NCI-H1092 treated with DMSO at 0.1 percent for 48 hours (cell line): ENCODE measurements at regions not wholly inside any gene's neighbourhood (a gene's known extent, or its start where the extent isn't known, plus 50 kb on each side); places are given as distances from the start of the nearest gene placed in this dataset.

ENCODE experiments used
- DNase-seq: peaks from one replicate; lab custom pipeline; 2025; lab: John Stamatoyannopoulos, UW

DNA sequence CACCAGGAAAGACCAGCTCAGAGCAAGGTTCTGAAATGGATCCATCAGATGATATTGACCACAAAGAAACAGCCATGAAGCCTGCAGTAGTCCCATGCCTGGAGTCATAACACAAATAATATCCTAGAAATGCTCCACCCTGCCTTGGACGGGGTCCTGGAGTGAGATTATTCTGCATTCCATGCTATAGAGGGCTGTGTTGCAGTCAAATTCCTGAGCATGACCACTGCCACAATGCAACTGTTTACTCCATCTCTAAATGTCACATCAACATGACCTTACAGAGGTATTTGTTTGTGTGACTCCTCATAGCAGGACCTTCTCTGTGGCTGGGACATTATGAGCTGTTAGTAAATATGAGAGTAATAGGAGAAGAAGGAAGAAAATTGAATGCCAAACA is 257.5 kb upstream of the TCF21 start:
- DNase-seq: no peak

DNA sequence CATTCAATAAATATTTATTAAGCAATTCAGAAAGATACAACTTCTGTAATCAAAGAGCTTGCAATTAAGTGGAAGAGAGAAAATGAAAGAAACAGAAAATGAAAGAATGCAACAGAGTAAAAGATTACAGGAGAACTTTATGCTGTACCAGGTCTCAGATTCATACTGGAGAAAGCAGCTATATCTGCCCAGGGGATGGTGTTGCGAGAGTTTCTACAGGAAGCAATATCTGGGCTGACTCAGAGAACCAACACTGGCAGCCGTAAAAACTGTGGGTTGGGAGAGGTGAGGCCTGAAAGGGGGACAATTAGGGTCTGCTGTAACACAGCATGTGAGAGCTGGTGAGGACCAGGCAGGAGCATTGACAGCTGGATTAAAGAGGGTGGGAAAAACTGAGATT is 256.7 kb upstream of the TCF21 start:
- no peak for DNase-seq

DNA sequence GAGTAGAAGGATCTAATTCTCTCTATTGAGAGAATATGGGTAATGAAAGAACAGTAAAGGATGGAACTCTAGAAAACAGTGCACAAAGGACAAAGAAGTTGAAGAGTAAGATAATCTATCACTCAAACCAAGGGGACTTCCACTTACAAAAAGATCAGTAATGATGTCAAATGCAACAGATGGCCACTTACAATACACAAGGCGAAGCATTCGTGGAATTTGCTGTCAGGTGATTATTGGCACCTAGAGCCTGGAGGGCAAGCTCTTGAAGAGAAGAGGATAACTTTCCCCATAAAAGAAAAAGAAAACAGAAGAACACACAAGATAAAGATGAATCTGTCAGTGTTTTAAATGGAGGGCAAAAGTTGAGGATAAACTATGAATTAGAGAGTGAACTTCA is 256.0 kb upstream of the TCF21 start:
- no peak for DNase-seq

DNA sequence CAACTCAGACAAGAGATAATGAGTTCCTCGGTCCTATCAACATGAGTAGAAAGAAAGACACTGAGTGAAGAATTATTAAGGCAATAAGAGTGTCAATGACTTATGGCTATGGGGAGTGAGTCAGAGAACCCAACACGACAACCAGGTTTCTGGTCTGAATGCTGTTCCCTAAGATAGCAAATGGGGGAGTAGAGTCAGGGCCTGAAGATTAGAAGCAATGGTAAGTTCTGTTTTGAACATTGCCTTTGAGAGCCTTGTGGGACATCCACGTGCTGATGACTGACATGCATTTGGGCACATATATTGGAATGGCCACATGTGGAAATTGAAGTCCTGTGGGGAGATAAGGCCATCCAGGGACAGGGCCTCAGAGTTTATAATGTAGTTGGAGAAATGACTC is 254.4 kb upstream of the TCF21 start:
- DNase-seq: no peak

DNA sequence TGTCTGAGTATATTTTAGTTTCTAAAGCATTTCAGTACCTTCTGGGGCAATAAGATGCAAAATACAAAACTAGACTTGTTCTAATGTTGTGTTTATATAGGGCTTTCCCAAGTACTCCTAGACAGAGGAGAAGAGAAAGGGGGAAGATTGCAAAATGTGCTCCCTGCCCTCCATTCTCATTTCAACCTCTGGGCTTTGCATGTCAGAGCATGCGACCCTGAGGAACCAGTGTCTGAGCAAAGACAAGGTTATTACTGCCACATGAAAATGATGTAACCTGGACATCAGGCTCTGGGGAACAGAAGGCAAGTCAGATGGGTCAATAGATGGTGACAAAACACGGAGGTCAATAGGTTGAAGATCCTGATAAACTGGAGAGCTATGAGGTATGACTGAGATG is 253.5 kb upstream of the TCF21 start:
- no peak for DNase-seq

DNA sequence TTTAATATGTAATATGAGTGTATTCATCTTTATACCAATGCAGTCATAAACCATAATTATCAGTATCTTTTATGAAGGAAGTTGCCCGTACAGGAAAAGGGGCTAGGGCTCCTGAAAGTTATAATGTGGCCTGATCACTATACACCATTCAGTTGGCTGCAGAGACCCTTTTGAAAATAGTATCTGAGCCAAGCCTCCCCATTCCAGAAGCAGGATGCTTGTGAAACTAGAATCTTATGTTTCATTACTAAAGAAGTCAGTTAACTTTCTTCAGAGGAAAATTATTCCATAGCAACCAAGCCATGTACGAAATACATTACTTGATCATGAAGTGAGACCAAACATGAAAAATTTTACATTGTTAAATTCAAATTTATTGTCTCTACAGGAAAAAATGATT is 251.5 kb upstream of the TCF21 start:
- no peak for DNase-seq

DNA sequence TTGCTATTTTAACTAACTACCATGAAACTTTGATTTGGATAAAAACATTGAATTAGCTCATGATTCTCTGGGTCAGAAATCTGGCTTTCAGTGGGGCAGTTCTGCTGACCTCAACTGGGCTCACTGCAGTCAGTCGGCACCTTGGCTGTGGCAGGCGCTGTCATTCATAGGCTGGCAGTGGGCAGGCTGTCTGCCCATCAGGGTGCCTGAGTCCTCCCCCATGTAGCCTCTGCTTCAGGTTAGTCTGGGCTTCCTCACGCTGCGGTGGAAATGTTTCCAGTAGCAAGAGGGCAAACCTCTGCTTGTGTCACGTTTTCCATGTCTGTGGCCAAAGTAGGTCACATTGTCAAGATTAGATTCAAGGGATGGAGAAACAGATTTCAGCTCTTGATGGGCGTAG is 251.0 kb upstream of the TCF21 start:
- DNase-seq: no peak

DNA sequence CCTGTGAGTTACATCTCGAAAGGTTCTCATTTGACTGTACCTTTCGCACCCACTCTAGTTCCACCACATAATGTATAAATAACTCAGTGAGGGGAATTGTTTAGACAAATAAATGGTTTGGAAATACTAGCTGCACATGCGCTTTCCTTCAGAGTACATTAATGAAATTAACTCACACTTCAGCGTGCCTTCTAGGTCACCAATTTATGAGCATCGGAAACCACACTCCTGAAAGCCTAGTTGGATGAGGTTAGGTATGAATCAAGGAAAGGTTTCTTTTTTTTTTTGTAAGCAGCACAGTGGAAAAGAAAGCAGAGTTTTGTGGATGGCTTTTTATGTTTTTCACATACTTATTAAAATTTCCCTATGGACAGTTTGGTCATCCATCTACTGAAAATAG is 247.8 kb upstream of the TCF21 start:
- DNase-seq: no peak

DNA sequence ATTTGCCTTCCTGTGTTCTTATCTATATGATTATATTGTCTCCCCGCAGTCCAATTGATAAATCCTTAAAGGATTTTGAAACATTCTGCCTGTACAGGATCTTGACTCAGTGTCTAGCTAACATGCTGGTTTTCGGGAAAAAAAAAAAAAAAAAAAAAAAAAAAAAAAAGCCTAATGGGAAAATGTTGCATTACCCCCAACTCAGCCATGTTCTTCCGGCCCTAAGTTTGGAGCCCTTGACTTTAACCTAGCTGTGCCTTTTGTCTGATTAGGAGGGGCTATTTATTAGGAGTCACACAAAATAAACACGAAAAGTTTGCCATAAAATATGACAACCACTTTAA is 244.4 kb upstream of the TCF21 start:
- no peak for DNase-seq

DNA sequence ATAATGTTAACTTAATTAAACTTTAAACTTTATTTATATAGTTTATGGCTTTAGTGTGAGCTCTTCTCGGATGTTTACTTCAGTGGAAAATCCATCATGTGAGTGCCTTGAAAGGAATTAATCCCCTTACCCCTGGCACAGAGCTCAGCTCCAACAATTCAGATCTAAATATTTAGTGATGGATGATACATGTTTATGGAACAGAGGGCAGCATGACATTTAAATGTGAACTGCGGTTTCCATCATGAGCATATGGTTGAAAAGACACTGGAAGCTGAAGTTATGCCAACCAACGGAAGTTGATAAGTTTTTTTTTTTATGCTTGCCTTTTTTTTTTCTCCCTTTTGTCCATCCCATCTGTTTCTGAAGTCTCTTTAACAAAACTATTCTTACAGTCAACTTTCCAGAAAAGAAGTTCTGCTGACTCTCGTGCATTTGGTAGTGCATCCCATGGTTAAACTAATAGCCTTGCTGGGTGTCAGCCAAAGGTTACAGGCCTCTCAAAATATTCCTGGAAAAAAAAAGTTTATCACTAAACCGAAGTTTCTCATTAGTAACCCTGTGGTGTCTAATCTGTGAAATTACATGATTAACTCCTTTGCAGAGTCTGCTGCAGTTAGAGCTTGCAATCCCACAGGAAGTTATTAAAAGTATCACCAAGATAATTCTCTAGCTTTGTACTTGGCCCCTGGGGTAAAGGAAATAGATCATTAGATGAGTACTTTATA is 243.9 kb upstream of the TCF21 start:
- no peak for DNase-seq

DNA sequence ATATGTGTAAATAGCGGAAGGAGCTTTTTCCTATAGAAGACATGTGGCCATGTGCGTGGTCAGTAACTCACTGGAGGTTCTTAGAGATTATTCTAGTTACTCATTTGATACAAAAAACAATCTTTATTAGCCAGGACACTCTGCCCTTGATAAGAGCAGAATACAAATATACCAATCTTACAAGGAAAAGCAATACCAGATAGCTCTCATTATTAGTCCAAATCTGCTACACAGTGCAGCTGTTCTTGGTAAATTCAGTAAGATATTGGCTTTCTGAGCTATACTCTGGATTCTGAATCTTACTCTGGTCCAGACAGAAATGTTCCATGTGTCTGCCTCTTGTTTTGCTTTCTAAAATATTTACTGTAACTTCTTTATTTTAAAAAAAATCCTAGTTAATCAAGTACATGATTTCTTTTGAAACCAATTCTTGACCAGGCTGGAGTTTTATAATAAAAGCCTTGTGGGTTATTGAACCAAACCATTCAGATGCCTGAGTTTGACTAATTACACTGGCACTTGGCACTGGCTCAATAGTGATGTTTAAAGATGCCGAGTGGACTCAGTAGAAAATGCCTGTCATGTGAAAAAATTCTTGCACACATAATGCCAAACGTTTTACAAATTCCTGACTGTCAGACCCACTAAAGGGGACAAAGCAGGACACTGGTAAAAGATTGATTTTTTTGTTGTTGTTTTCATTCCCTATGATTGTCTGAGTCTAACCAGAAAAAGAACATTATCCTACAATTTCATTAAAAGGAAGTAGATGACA is 242.8 kb upstream of the TCF21 start:
- no peak for DNase-seq

DNA sequence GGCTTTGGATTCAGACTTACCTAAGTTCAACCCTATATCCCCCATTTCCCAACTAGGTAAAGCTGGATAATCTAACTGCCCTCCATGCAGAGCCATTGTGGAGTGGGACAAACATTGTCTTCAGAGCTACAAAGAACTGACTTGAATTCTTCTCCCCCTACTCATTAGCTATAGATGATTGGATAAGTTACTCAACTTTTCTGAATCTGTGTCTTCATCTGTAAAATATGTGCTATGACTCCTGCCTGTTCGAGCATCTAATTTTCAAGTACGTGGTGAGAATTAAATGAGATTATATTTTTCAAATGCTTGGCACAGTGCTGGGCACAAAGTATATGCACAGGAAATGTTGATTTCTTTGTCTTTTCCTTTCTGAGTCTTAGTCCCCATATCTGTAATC is 240.3 kb upstream of the TCF21 start:
- DNase-seq: no peak

DNA sequence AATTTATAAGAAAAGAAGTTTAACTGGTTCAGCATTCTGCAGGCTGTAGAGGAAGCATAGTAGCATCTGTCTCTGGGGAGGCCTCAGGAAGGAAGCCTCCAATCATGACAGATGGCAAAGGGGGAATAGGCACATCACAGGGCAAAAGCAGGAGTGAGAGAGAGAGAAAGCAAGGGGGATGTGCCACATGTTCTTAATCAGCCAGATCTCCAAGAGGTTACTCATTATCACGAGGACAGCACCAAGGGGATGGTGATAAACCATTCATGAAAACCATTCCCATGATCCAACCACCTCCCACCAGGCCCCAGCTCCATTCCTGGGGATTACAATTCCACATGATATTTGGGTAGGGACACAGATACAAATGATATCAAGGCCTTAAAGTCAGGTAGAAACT is 217.5 kb upstream of the TCF21 start:
- DNase-seq: no peak

DNA sequence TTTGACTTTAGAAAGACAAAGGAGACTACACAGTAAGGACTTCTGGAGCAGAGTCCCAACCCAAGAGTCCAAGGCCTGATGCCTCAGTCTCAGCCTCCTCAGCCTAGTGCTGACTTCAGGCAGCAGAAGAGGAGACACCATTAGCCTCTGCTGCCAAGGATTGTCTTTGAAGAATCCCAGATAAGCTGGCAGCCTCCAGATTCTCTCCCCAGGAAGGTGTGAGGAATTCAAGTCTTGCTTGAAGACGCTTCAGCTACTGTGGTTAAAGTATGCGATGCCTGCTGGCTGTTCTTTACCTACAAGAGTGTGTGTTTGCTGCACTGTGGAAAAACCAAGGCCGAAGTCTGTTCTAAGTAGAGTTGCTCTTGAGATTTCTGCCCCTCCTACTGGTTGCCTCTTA is 215.9 kb upstream of the TCF21 start:
- DNase-seq: no peak

DNA sequence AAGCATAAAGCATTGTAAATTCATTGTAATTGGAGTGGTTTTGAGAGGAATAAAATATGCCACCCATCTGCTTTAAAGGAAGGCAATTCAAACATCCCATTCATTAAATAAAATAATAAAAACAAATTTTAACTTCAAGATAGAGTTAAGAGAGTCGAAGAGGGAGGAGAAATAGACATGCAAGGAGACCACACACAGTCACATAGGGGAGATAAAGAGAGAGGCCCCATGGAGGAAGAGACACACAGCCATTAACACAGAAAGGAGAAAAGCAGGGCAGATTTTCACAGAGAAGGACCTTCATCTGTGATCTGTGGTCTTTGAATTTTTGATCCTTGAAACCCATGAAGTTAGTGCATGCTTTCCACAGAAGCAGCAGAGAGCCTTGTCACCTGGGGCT is 214.3 kb upstream of the TCF21 start:
- DNase-seq: no peak

DNA sequence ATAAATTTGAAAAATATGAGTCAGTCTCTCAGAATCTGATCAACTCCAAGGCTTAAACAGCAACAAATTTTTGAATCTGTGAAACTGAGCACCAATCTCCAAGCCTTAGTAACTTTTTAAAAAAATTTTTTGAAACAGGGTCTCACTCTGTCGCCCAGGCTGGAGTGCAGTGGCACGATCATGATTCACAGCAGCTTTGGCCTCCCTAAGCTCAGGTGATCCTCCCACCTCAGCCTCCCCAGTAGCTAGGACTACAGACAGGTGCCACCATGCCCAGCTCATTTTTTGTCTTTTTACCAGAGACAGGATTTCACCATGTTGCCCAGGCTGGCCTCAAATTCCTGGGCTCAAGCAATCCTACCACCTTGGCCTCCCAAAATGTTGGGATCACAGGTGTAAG is 207.9 kb upstream of the TCF21 start:
- DNase-seq: no peak

DNA sequence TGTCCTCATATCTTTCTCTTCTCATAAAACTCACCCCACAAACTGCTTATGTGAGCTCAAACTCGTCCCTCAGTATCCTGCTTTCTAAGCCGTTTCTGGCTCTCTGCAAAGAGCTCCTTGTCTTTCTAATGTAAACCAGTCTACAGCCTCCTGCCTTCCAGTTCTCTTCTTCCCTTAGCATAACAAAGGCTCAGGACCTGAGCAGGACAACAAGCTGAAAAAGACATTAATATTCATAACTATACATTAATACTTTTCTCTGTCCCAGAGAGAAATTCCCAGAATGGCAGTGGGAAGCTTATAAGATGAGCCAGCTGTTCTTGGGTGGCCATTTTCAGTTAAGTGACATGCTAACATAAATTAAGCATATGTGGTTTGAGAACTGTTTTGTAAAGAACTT is 207.0 kb upstream of the TCF21 start:
- DNase-seq: no peak

DNA sequence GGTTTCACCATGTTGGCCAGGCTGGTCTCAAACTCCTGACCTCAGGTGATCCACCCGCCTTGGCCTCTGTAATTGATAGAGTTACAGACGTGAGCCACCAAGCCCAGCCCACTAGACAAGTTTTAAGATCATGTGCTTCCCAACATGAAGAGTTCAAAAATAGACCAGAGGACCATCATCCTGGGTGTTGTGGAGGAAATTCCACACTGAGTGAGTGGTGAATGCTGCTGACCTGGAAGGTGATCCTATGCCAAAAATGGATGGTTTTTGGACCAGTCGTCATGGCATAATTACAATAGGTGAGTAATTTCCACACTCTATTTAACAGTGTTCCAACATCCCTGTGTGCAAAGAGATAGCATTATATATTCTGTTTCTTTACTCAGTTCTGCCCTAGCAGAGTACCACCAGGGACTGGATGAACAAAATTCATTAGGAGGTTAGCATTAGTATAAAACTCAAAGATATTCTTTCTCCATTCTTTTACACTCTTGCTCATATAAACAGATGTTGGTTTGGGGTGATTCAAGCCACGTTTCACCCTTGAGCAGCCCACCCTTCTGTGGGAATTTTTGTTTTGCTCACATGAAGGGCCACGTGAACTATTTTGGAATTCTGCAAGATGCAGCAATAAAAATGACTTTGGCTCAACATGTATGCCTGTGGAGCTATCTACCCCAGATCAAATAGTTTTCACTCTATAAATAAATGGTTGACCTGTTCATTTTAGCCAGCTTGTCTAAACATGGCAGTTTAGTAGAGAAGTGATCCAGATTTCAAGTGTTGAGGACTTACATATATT is 206.2 kb upstream of the TCF21 start:
- no peak for DNase-seq

DNA sequence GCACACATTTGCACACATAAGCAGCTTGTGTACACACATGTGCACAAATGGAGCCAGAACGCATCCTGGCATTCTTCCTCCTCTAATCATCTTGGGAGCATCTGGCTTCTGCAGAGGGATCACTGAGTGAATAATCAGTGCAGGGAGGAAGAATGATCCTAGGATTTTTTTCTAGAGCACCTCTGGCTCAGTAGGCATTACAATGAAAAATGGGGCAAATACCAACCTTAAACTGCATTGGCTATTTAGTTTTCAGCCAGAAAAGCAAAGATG is 205.7 kb upstream of the TCF21 start:
- DNase-seq: no peak

DNA sequence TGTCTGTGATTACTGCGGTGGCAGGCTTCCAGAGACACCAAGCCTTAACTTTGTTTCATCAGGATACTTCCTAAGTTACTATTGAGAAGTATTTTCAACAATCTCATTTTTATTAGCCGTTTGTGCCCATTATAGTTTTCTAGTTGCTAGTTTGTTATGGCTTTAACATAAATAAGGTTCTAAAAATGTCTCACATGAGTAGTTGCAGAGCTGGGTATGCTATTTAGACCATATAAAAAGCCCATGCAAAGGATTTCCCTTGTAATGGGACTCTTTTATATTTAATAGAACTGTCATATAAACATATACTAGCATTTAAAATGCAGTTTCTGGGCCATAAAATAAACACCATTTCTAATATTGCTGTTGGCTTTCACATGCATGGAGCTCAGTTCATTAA is 205.3 kb upstream of the TCF21 start:
- DNase-seq: no peak

DNA sequence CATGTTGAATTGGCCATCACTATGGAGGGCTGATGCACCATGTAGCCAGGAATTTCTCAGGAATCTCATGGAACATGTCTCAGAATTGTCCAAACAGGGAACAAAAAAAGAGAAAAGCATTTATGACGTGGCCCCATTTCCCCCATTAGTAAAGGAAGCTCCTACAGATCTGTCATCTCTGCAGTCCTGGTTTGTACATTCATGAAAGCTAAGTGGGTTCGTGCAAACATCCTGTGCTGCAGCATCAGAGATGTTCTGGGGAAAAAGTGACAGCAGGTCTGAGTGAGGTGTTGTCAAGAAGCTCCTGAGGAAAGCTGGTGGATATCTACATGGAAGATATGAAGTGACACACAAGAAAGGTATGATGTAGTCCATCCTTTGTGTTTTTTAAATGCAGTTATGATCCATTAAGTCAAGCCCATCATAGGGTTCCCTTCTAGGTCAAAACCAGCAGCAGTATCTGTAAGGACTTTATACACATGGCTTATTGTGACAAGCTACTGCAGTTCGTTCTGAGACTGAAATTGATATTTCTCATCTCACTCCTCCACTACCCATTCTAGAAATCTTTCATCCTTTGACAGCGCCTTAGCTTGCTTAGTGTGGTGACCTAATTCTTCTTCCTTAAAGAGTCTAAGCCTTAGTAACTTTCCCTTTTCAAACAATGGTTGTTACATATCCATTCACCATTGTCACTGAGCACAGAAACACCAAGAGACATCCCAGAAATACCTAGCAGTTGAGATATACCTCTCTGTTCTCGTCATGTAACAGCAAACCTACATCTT is 200.0 kb upstream of the TCF21 start:
- no peak for DNase-seq

DNA sequence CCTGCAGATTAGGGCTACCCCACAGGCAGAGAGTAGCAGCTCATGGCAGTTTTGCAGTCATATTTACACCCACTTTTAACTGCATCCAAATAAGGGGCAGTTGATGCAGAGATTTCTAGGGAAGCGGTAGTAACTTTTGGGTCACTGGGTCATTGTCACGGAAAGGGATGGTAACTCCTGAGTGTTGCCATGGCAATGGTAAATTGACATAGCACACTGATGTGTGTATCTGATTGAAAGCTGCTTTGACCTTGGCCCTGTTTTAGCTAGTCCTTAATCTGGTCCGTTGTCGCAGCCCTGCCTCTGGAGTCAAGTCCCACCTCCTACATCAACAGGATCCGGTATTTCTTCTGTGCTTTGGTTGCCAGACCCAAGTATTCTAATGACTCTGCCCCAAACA is 199.1 kb upstream of the TCF21 start:
- DNase-seq: no peak

DNA sequence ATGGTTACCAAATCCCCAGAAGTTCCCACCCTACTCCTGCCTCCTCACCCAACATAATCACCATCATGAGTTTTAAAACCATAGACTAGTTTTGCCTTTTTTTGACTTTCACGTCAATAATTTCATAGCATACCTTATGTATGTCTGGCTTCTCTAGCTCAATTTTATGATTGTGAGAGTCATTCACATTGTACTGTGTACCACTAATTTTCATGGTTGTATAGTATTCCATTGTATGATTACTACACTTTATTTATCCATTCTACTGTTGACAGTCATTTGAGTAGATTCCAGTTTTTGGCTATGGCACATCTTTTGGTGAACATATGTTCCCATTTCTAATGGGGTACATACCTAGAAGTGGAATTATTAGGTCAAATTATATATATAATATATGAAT is 195.3 kb upstream of the TCF21 start:
- DNase-seq: no peak
